GM19351 (cell line): ENCODE measurements at regions not wholly inside any gene's neighbourhood (a gene's known extent, or its start where the extent isn't known, plus 50 kb on each side); places are given as distances from the start of the nearest gene placed in this dataset.

Source experiments
- ATAC-seq: cut with Tn5 transposase; IDR thresholded peaks from one replicate; pipeline ENCODE4 v1.9.1; 2021; ENCODE audit warnings: mild to moderate bottlenecking, moderate library complexity; ENCODE audit not compliant: unreplicated experiment

GRCh38 chr9:38166501-38166900 lies 97.5 kb upstream of the SHB start:
- ATAC-seq, result no peak

GRCh38 chr9:38164659-38165221 lies 95.7 kb upstream of the SHB start:
- ATAC-seq, result no peak

GRCh38 chr9:38163518-38163917 lies 94.5 kb upstream of the SHB start:
- no peak for ATAC-seq

GRCh38 chr9:38162332-38163211 lies 93.5 kb upstream of the SHB start:
- no peak for ATAC-seq

- no peak for ATAC-seq
These were observed 91.7 kb upstream of the SHB start for GRCh38 chr9:38160613-38161215.

GRCh38 chr9:38159599-38159998 lies 90.6 kb upstream of the SHB start:
- no peak for ATAC-seq

- ATAC-seq, result no peak
These were observed 89.6 kb upstream of the SHB start for GRCh38 chr9:38158628-38159027.

GRCh38 chr9:38157711-38158110 lies 88.7 kb upstream of the SHB start:
- ATAC-seq, result no peak

- ATAC-seq, result no peak
These were observed 85.7 kb upstream of the SHB start for GRCh38 chr9:38154501-38155421.

- ATAC-seq, result no peak
These were observed 84.9 kb upstream of the SHB start for GRCh38 chr9:38153910-38154291.

- no peak for ATAC-seq
These were observed 84.3 kb upstream of the SHB start for GRCh38 chr9:38153152-38153909.

GRCh38 chr9:38149647-38150046 lies 80.6 kb upstream of the SHB start:
- no peak for ATAC-seq

- ATAC-seq, result no peak
These were observed 77.8 kb upstream of the SHB start for GRCh38 chr9:38146844-38147243.

GRCh38 chr9:38145526-38146053 lies 76.6 kb upstream of the SHB start:
- no peak for ATAC-seq

GRCh38 chr9:38144421-38144820 lies 75.4 kb upstream of the SHB start:
- no peak for ATAC-seq

GRCh38 chr9:38141746-38142591 lies 72.9 kb upstream of the SHB start:
- ATAC-seq, result no peak

- ATAC-seq, result no peak
These were observed 69.2 kb upstream of the SHB start for GRCh38 chr9:38138276-38138675.

- ATAC-seq, result no peak
These were observed 68.3 kb upstream of the SHB start for GRCh38 chr9:38137342-38137741.

- ATAC-seq, result no peak
These were observed 67.4 kb upstream of the SHB start for GRCh38 chr9:38136386-38136785.
